Inflammatory macrophage (primary cell): ENCODE measurements at regions not wholly inside any gene's neighbourhood (a gene's known extent, or its start where the extent isn't known, plus 50 kb on each side); places are given as distances from the start of the nearest gene placed in this dataset.
"Not testable (repeated sequence)": the region's sequence is repeated elsewhere in the genome, so short reads cannot be mapped to it uniquely, and the experiment has no call there.

Experiments used
- DNase-seq, 2 donors: peaks; one replicate each; pipeline ENCODE4 v3.0.0-alpha.2; 2020 to 2022

GRCh38 chr1:83457735-83458248, 541.1 kb downstream of the TTLL7 start:
- DNase-seq, result not testable (repeated sequence)

DNA sequence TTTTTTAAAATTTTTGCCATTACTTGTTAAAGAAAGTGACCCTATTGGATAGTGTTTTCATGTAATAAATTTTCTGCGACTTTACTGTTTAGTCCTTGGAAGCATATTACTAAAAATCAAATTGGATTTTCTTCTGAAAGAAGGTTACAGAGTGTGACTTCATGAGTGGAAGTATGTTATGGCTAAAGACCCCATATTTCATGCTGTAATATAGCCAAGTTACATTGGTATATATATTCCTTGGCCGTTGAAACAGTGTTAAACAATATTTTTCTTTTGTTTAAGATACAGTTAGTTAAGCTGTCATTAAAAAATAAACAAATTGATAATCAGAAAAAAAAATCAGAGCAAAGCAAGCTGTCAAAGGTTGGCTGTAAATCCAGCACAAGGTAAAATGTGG, 541.7 kb downstream of the TTLL7 start:
- DNase-seq, result not testable (repeated sequence)

- not testable (repeated sequence) for DNase-seq
These were observed 543.2 kb downstream of the TTLL7 start for GRCh38 chr1:83455753-83456152.

GRCh38 chr1:83445873-83446272, 553.1 kb downstream of the TTLL7 start:
- DNase-seq, result not testable (repeated sequence)

- DNase-seq, result not testable (repeated sequence)
These were observed 556.5 kb downstream of the TTLL7 start for GRCh38 chr1:83442412-83442811.

DNA sequence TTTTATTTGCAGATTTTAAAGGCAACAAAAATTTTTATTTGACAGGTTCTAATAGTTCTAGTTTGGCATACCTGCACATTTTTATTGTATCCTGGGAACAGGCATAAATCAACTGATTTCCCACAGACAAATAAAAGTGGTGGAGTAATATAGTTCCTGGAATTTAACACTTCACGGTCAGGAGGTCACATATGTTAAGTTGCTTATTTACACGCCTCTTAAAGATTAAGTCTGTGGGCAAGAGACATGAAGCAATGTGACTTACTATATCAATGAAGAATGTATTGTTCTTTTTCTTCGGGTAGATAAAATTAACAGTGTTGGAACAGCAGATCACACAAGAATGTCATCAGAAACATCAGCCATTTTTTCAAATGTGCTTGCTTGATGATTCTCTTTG, 558.3 kb downstream of the TTLL7 start:
- not testable (repeated sequence) for DNase-seq

DNA sequence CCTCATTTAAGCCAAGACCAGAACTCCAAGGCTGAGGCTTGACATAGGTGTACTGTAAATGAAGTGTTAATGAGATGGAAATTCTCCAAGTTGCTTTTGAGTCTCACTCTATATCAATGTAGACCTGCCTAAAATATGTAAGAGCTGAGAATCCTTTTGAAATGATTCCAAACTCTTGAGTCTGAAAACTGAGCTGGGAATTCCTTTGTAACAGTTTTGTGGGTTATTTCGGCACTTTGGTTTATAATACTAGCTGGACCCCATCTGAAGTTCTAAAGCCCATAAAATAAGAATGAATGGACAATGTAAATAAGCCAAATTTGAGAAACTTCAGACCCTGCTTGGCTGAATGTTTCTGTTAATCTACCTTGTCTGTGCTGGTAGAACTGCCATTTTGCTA, 558.9 kb downstream of the TTLL7 start:
- not testable (repeated sequence) for DNase-seq

DNA sequence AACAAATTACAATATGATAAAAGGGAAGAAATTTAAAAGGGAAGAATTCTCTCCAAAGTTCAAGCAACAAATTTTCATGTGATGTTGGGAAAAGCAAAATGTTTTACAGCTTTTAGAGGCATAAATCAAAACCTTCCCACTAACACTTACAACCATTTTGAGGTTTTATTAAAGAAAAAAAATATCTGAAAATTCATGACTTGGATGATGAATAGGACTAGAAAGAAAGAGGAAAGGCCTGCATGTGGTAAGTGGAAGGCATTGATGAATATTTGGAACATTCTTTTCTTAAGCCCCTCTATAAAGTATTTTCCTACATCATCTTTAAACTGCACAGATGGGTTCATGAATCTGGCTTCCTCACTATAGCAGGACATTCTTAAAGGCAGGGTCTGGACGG, 560.6 kb downstream of the TTLL7 start:
- DNase-seq, result not testable (repeated sequence)

GRCh38 chr1:83435336-83435735, 563.6 kb downstream of the TTLL7 start:
- not testable (repeated sequence) for DNase-seq

DNA sequence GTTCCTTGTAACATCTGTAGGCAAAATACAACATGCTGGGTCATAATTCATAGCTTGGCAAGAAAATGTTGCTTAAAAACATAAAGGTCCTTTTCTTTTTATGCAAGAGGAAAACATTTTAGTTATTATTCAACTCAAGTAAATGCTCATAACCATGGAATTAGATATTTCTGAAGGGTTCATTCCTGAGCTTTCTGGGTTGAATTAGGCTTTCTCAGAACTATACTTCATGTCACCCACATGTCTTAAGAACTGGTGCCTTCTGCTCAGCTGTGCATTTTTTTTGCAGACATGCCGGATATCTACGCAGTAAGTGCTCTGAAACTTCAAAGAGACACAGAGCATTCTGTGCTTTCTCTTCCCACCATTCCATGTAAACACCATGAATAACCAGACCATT, 571.4 kb downstream of the TTLL7 start:
- not testable (repeated sequence) for DNase-seq

DNA sequence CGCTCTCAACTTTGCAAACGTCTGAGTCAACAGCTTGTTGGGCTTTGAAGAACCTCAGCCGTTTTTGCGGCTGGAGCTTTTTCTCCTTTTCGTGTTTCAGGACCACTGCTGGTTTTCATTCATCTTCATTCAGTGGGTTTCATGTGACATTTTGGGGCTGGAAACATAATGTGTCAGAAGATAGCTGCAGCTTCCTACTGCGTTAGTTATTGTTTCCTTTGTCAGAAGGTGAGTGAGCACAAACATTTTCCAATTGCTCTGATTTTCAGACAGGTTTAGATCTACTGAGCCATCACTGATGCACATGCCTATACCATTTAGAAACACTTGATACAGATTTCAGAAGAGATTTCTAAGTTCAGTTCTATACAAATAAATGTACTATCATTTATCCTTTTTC, 575.5 kb downstream of the TTLL7 start:
- not testable (repeated sequence) for DNase-seq

DNA sequence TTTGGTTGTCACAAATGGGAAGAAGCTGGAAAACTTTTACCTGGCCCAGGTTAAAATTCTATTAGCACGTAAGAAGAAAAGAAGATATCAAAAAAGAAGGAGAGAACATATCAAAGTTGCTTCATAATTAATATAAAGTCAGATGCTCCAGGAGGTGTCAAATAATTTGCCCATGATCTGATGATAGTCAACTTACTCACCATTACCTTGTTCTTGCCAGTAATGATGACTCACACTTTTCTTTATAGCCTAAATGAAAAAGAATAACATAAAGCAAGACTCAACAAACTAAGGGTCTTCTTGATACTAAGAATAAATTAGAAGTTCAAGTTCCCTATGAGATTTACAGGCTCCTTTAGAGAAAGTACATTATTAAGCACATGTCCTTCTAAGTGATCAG, 580.4 kb downstream of the TTLL7 start:
- no peak for DNase-seq

DNA sequence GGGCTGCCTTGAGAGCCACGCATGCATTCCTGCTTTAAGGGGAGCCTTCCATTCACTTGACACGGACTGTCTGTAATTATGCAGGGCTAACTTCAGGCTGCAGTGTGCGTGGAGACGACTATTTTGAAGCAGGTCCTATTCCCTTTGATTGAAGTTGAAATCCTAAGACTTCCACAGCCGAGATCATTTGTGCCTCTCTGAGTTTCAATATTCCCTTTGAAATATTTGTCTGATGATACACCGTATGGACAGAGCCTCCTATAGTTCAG, 585.2 kb downstream of the TTLL7 start:
- DNase-seq, result not testable (repeated sequence)

DNA sequence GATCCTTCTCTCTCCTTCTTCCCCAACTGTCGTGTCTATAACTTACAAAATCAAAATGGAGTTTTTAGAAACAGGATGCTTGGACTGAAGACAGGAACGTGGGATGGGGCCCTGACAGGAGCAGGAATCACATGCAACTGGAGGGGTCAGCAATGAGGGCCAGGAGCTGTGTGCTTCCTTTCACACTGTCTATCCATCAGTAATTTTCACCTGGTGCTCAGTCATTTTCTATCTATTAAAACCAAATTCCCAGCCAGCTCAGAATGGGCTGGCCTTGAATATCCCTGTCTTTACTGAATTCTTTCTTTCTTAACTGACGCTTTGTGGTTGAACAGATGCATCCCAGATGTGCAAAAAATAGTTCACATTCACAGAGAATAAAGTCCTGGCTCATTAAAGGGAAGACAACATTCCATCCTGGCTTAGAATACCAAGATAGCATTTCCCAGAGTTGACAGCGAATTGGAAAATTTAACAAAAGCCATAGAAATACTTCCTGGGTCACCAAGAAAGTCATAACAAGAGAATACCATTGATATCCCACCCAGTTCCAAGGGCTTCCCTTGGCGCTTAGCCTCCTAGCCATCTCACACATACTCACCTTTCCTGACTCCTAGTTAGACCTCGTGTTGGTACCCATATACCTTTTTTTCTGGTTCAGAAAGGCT, 588.1 kb downstream of the TTLL7 start:
- DNase-seq, result not testable (repeated sequence)

DNA sequence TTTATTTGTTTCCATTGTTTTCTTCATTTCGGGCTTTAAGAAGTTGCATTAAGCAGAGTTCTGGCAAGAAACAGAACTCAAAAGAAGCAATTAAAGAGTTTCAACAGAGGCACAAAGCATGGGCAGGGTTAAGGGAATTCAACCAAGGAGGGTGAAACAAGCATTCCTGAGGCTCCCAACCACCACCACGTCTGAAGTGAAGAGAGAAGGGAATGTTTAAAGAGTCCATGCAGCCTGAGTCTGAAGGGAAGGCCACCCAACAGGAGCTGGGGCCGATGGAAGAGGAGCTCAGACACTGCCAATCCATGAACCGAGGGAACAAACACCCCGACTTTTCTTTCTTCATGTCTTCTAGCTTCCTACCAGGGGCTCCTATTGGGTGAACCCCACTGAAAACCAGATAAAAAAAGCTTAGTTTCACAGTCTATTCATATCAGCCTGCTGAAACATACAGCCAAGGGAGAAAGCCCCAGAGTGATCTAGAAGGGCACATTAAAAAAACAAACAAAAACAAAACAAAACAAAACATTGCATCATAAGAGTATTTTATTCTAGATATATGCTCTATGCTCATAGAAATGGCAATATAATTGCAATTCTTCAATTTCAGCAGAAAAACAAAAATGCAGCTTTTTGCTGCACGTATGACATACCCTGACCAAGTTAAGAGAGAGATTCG, 592.1 kb downstream of the TTLL7 start:
- DNase-seq, result not testable (repeated sequence)

GRCh38 chr1:83405789-83406188, 593.1 kb downstream of the TTLL7 start:
- DNase-seq, result not testable (repeated sequence)

DNA sequence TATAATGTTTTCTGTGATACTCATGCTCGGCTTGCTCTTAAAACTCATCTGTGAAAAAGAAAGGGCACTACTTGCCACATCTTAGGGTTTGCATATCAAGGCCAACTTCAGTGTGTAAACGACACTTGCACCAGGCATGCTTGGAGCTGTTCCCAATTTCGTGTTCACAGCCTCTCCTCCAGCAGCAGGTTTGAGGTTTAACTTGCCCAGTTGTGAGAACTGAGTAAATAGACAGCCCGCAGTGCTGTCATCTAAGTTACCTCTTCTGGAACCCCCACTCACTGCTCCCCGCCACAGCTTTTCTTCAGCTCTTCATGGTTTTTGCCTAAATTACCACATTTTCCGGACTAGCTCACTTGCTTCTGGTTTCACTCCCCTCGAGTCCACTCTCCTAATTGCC, 595.4 kb downstream of the TTLL7 start:
- not testable (repeated sequence) for DNase-seq

GRCh38 chr1:83401146-83401545, 597.8 kb downstream of the TTLL7 start:
- not testable (repeated sequence) for DNase-seq

- DNase-seq, result not testable (repeated sequence)
These were observed 598.8 kb downstream of the TTLL7 start for GRCh38 chr1:83400173-83400572.

DNA sequence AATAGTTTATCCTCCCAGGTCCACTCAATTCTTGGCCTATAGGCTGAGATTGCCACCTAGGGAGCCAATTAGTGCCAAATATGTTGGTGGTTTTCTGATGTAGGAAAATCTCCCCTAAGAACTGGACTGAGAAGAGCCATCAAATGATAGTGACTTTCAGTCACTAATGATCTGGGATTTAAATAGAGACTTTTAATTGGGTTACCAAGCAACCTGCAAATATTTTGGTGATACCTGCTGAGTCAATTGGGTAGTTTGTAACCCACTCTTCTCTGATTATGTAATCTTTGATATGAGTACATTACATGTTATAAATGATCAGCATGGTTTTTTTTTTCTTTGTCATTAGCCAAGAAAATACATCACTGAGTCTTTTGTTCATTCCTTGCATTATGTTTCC, 600.8 kb downstream of the TTLL7 start:
- DNase-seq, result not testable (repeated sequence)

DNA sequence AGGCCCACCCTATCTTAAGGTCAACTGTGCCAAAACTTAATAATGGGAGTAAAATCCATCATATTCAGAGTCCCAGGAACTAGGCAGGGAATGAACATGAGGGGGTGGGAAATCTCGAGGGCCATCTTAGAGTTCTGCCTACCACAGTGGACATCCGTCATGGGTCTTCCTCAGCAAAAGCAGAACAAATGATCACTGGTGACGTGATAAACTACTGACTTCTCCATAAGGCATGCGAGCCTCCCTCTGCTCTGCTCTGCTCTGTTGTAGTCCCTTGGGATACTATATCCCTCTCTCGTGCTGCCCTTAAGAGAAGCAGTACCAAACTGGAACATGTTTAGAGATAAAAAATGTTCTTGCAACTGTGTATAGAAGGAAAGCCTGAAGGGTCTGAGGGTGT, 603.8 kb downstream of the TTLL7 start:
- not testable (repeated sequence) for DNase-seq

GRCh38 chr1:83386946-83387345, 612.0 kb downstream of the TTLL7 start:
- not testable (repeated sequence) for DNase-seq

DNA sequence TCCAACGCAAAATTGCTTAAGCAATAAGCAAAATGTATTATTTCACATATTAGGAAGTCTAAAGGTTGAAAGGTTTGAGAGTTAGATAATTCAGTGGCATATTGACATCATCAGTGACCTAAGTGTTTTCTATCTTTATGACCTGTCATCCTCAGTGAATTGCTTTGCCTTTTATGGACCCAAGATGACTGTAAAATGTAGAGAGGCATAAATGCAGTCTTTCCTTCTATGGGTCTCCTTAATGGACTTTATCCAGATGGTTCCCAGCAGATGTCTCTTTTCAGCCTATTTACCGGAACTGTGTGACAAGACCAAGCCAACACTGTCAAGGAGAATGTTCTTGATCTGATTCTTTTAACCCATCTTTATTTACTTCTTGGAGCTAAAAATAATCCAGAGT, 615.8 kb downstream of the TTLL7 start:
- not testable (repeated sequence) for DNase-seq

DNA sequence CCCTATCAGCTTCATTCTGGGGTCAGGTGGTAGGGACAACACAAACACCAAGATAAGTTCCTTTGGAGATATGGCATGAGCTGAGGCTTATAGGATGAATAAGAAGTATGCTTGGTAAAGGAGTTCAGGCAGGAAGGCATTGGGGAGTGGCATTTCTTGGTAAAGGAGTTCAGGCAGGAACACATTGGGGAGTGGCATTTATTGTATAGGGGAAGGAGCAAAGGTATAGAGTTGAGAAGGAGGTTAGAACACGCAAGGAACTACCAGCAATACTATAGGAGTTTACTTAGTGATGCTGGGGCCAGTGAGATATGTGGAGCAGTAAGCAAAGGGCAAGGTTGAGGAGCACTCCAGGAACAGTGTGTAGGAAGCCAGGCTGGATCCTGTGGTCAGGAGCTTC, 625.9 kb downstream of the TTLL7 start:
- DNase-seq, result not testable (repeated sequence)
